H1 (cell line): ENCODE measurements at regions not wholly inside any gene's neighbourhood (a gene's known extent, or its start where the extent isn't known, plus 50 kb on each side); places are given as distances from the start of the nearest gene placed in this dataset.

Experiments used
- RNF2 ChIP-seq: fragments of 200-900, 300-1000 bp; sonication (generic); IDR thresholded peaks from 2 replicates; pipeline ENCODE4 v1.7.1; 2016; ENCODE audit warnings: borderline replicate concordance, low read depth, mild to moderate bottlenecking, antibody characterized with exemption, low read length; ENCODE audit not compliant: poor library complexity, severe bottlenecking; ENCODE audit errors: missing control alignments
- SP1 ChIP-seq: IDR thresholded peaks from 2 replicates; pipeline ENCODE4 v1.6.1; 2011; ENCODE audit warnings: low read depth, low read length

DNA sequence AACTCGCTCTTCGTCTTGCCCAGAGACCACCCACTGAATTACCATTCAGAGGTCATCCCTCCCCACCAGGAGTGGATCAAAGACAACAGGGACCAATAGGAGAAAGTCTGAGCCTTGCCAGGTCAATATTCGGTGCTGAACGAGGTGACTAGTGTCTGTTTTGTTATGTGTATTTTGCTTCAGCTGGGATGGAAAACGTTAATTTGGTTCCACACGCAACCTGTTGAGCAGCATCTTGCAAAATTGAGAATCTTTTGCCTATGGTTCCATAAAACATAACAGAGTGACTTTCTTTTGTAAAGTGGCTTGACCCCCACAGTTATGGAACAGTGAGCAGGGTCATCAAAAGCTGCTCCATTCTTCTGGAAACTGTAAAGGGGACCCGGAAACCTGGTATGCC lies 168.4 kb downstream of the MSX2 start (continued):
- TF ChIP-seq SP1 = no peak
- TF ChIP-seq RNF2 = no peak
